Kasumi-1 (cell line): ENCODE measurements at regions not wholly inside any gene's neighbourhood (a gene's known extent, or its start where the extent isn't known, plus 50 kb on each side); places are given as distances from the start of the nearest gene placed in this dataset.

ENCODE experiments used
- DNase-seq, 2 experiments: peaks; one replicate each; lab custom pipeline; 2025; lab: John Stamatoyannopoulos, UW

DNA sequence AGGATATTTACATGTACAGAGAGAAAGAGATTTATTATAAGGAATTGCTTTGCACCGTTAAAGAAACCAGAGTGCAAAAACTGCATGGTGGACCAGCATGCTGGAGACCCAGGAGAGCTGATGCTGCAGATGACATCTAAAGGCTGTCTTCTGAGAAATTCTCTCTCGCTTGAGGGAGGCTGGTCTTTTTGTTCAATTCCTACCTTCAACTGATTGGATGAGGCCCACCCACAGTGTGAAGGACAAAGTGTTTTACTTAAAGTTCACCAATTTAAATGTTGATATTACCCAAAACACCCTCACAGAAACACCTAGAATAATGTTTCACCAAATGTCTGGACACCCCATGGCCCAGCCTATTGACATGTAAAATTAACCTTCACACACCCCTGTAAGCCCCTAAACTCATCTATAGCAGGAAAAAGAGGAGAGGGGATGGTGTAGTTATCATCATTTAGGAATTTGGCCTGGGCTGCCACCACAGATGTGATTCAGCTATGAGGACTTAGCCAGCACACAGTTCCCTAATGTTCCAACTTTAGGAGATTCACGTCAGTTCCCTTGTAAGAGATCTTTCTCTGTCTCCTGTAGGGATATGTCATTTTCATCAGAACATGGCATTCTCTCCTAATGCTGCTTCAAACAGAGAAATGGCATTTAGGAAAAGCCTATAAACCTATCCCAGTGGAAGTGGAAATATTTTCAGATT lies 358.2 kb upstream of the TLE4 start:
- no peak for DNase-seq

DNA sequence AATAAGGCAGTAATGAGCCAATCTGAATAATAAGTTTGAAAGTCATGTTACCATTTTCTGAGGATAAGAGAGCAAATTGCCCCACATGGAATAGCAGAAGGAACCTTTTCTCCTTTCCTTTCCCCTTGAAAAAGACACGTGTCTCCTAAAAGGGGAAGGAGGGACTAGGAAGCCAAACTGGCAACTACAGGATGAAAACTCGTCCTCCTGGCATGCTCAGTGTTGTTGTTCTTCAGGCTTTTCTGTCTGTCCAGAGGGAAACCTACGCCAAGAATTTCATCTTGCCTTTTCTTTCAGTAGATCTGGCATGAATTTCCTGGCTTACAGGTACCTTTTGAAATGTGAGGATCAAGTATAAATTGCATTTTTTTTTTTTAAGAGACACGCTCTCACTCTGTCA lies 355.9 kb upstream of the TLE4 start:
- peak; percentile 2 to 15 for DNase-seq

DNA sequence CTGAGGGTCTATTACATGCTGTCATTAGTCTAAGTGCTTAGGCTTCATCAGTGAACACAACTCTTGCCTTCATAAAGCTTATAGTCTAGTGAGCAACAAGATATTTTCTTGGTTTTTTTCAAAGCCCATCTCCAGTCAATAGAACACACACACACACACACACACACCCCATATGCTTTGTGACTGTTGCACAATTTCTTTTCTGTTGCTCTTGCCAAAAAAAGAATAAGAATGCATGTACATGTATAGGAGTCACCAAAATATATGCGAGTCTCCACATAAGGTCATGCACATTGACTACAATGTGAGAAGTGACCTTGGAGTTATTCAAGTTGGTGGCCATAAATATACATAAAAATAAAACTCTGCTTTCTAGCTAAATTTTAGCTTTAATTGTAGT lies 351.5 kb upstream of the TLE4 start:
- no peak for DNase-seq

DNA sequence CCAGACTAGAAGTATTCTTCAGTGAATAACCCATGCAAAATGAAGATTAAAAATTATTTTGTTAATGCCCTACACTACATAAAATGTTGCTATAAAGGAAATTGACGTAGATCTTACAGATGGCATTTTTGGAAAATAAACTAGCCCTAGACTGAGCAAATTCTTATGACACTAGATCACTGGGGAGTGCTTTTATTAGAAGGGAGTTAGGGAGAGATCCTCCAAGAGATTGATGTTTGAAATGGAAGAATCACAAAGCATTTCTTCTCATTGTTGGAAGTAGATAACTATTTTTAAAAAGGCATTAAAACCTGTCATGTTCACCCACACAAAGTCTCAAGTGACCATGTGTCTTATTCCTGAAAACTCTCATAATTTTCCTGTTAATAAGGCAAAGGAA lies 351.1 kb upstream of the TLE4 start:
- no peak for DNase-seq

DNA sequence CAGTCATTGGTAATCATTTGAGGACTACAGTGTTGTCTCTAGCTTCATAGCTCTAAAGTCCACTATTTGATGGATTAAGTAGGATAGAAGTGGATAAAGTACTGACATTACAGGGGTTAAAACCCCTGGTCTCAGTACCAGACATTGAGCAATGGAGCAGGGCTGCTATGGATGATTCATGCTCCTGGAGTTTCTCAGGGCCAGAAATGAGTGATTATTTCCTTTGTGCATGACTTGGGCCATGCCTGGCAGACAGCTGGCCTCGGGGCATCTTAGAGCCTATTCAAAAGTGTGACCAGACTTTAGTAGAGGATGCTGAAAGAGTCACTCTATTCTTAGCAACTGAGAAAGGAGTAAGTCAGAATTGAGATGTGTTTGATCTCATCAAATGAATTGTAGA lies 350.7 kb upstream of the TLE4 start:
- DNase-seq = no peak

DNA sequence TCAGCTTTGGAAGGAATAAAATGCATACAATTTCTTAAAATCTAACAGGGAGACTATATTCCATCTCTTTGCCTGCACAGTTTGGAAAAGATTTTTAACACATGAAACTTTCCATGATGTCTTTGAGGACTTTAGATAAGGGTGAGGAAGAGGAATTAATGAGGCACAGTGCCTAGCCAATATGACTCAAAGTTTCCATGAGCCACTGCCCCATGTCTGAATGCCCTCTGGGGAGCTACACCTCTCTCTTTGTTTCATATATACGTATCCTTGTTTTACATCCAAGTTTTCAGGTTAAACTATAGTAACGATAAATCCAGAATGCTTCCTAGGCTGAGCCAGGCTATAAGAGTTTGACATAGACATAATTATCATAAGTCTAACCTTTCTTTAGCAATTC lies 349.3 kb upstream of the TLE4 start:
- no peak for DNase-seq

DNA sequence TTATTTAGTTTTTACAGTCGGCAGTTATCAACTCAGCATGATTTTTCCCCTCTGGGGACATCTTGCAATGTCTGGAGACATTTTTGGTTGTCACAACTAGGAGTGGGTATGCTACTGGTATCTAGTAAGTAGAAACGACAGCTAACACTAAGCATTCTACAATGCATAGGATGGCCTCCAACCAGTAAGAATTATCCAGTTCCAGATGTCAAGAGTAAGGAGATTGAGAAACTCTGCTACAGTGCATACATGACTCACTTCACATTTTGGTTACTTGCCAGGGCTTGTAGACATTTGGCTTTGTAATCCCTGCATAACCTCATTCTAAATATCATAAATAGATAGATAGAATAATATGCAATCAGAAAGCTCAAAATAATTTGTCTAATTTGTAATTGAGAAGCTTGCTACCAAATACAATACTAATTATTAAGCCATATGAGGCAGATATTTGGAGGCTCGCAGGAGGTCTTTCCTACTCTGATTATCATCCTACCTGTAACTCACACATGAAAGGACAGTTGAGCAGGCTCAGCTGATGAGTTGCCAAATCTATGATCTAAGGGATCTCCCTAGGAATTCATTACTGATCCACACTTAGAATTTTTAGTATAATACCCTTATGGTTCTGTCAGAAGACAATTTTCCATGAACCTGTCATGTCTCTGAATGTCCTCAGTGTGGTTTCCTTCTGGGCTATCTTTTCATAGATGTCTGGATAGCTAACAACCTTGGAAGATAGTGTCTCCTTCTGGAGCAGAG lies 346.9 kb upstream of the TLE4 start:
- peak; percentile 7 to 17 for DNase-seq

DNA sequence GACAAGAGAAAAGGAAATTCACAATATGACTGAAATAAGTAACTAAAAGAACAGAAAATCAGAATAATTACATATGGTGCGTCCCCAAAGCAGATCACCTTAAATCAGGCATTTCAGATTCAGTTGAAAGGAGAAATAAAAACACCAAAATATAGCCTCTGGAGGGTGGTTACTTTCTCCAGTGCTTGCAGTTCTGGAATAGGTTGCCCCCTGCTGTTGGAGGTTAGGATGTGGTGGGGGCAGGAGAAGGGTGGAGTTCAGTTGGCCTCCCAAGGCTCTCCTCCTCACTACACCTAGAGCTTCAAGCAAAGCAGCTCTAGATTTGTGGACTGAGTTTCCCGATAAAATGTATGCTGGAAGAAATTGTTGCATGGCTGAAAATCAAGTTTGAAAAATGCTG lies 338.2 kb upstream of the TLE4 start:
- DNase-seq = peak; percentile 6 to 20

DNA sequence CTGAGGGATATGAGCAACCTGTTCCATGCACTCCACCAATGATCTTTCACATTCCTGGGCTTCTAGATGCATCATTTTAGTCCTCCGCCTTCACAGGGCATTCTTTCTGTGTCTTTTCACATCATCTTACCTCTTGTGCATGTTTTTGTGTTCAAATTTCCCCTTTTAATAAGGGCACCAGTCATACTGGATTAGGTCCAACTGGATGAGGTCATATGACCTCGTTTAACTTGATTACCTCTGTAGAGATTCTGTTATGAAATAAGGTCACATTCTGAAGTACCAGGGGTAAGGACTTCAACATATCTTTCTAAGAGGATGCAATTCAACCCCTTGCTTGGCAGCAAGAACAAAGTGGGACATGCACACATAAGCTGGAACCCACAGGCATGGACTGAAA lies 335.3 kb upstream of the TLE4 start:
- no peak for DNase-seq

DNA sequence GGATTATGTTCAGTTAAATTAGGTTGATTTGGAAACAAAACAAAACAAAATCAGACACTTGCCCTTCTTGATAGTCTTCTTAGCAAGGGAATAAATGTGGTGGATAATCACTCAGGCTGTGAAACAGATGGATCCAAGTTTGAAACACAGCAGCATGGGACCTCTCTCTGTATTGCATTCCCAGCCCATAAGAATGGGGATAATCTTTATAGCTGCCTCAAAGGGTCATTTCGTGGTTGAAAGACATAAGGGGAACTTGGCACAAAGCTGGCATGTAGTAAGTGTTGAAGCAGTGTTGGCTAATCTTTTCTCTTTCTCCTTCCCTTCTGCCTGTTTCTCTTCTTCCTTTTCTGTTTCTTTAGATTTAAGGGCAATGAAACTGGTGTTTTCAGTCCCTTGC lies 333.9 kb upstream of the TLE4 start:
- no peak for DNase-seq

DNA sequence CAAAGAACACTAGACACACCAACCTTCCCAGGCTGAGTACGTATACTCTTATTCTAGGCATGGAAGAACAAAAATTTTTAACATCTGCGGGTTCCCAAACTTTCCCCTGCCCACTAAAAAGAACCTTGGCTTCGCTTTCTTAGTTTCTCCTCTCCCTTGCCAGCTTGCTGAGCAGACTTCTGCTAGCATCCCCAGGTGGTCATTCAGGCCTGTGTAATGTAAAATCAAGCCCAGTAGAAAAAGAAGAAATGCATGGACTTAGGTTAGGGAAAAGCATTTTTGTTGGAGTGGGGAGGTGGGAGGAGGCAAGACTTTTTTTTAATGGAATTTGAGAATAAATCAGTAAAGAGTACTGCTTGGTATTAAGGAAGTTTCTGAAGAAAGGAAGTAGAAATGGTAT lies 331.0 kb upstream of the TLE4 start:
- no peak for DNase-seq

DNA sequence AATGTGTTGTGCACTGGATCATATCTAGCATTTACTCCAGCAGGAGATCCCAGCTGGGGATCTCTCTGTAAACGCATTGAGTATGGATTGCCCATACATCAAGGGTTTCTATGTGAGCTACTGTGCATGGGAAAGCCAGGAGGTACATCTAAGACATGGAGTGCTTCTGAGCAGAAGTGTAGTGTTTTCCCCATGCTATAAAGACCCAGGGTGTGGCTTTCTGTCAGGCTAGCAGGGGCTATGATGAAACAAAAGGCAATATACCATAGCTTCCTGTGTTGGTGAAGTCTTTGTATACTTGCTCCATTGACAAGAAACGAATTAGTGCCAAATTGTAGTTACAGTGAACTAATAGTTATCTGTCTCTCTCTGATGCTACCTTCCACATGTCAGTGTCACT lies 329.3 kb upstream of the TLE4 start:
- DNase-seq = no peak

DNA sequence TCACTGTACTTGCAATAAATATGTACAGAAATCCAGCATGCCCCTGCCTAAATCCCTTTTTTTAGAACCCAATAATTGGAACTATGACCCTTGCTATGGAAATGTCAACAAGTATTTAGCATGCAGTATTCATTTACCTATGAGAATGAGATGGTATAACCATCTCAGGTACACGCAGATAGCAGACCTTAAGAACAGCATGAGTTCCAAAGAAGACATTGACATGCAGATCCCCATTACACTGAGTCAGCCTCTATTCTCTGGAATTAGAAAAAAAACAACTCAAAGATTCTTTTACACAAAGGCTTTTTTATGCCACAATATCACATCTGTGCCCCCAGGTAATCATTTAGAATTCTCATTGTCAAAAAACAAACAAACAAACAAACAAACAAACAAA lies 325.6 kb upstream of the TLE4 start:
- no peak for DNase-seq

DNA sequence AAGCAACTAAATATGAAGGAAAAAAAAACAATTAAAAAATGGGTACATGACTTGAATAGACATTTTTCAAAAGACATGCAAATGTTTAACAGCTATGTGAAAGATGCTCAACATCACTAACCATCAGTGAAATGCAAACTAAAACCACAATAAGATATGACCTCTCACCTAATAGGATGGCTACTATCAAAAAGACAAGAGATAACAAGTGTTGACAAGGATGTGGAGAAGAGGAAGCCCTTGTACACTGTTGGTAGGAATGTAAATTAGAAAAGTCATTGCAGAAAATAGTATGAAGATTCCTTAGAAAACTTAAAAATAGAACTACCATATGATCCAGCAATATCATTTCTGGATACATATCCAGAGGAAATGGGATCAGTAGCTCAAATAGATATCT lies 324.7 kb upstream of the TLE4 start:
- no peak for DNase-seq

DNA sequence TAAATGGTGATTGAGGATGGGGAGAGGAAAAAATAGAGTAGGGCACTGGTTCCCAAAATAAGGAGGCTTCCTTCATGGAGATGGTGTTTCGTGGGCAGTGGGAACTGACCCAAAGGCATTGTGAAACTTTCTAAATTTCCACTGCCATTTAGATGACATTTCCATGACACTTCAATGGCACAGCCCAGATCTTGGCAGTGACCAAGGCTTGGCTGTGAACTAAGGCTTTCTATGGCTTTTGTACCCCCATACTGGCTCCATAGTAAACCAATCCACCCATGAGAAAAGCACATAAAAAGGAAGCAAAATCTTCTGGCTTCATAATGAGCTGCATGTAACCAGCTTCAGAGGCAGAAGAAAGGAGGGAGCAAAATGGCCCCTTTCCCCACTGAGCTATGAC lies 321.0 kb upstream of the TLE4 start:
- no peak for DNase-seq

DNA sequence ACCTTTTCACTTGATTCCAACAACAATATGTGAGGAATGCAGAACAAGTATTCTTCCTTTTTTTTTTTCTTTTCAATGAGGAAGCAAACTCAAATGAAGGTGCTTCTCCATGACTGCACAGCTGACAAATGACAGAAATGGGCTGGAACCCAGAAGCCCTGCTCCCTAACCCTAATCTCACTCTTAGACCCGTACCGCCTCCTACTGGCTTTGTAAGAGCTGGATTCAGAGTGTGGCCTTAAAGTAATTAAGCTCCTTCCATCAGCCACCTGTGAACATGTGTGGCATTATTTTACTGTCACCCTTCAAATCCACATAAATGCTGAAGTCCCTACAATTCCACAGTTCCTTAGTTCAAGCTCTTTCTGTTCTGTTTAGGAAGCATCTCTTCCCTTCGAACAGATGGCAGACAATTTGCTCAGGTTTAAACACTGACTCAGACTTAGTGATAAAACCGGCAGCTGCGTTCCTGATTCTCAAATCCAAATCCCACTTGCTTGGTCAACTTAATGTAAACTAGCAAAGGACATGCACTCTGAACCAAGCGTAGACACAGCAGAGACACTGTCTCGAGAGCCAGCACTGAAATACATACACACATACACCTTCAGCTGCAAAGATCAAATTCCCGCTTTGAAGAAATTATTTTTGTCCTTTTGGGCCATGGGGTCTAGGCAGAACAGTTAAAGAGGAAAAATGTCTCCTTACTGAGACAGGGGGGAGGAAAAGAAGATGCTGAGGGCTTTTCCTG lies 316.7 kb upstream of the TLE4 start:
- peak in 1 of 2 experiments; percentile 12 for DNase-seq

DNA sequence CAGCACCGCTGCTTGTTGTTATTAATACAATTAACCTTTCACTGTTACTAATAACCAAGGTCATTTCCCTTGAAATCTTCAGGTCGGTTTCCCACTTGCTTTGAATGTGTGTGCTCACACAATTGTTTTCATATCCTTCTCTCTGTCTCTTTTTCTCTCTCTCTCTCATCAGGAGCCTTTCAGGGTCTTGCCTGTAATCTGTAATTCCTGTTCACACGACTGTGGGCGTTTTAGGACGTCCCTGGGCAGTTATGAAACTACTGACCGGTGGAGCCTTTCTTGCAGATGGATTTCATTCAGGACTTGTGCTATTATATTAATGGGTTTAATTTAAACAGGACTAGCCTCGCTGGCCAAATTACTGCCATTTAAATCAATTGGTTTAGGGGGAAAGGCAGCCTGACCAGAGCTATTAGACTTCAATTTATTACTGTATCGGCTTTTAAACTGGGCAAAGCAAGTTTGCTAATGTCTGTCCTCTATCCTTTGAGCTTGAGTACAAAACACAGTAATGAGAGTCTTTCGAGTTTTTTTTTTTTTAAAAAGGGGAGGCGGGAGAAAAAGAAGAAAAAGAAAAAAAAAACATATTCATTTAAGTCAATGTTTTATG lies 316.0 kb upstream of the TLE4 start:
- no peak for DNase-seq

DNA sequence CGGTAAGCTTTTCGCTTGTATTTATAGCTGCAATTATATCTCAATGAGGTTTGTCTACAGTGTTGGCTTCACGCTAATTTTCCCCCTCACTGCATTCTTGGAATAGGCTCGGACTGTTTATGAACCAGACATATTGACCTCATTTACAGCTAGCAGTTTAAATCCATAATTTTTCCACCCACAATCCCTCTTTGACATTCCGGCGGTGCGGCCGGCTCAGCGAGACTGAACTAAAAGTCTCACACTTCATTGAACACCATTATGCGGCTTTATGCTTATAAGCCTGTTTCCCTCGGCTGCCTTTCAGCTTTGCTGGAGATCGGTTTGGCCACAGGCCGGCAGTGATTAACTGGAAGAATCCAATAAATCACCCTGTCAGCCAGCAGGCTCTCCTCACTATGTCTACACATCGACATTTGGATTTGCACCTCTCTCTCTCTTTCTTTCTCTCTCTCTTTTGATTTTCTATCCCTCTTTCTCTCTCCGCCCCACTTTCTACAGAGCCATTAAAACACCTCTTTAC lies 315.0 kb upstream of the TLE4 start:
- DNase-seq = no peak

DNA sequence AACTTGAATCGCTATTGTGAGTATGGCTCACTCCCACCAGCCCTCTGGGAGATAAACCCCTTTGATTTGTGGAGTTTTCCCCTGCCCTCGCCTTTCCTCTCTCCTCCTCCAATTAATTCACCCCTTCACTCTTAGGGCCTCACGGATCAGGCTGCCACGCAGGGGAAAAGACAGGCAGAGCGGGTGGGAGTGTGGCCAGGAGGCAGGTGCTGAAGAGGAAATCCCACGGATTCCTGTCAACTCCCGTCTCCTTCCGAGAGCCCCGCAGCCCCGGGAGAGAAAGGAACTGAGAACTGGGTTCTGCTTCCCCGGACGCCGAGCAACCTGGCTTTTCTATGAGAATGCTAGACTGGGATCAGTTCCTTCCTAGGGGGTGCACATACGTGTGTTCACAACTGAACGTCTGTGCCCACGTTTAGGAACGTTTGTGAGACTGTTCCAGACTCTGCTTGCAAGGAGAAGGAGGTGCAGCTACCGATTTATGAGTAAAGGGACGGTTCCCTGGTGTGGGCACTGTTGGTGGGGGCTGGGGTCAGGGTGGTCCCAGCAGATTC lies 314.5 kb upstream of the TLE4 start:
- DNase-seq = no peak

DNA sequence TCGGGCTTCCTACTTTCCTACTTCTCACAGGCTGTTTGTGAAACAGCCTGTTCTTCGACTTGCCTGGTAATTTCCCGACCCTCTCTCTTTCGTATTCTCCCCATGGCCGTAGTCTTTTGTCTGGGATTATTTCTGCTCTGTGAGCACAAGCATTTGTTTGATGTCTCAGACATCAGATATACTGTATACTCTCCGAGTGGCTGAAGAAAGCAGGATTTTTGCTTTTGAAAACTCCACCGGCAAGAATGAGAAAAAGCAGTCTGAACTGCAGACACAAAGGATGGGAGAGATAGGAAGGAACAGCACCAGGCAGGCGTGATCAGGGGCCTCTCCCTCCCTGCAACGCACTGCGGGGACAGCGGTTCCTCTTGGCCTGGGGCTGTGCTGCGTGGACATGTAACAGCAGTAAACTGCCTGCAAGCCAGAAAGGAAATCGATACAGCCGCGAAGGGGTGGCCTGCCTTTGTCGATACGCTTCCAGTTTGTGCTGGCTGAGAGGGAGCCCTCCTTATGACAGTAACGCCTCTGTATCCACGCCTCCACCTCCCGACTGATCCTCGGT lies 313.9 kb upstream of the TLE4 start:
- DNase-seq = peak; percentile 7 to 47

DNA sequence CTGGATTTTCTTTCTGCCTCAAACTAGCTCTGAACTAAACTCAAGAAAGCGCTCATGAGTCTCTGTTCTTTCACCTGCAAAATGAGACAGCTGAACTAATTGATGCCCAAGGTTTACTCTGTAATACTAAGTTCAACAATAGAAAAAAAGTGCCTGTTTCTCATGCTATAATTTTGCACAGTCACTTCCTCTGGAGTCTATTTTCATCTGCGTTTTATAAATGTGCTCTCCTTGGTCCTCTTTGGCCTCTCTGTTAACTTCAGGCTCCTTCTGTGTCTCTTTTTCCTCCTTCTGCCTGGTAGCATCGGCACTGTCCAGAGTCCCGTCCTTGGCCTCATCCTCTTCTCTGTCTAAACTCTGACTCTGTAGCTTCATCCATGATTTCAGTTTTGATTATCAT lies 311.9 kb upstream of the TLE4 start:
- DNase-seq = peak in 1 of 2 experiments; percentile 7

DNA sequence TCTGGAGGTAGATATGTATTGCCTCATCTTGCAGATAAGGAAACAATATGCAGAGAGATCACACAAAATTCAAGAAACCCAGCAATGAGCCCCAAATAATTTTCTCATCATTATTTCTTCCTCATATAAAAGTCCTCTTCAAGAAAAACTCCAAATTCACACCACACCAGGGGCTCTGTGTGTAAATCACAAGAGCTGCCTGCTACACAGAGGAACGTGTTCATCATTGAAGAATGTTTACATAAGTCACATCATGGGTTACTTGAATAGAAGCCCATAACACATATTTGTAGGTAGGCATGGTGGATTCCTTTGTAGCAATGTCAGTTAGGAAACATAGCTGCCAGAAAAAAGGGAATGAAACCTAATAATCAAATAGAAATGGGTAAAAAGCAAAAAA lies 308.1 kb upstream of the TLE4 start:
- no peak for DNase-seq
